NCI-H2196 (cell line): ENCODE measurements at regions not wholly inside any gene's neighbourhood (a gene's known extent, or its start where the extent isn't known, plus 50 kb on each side); places are given as distances from the start of the nearest gene placed in this dataset.
"Not testable (repeated sequence)": the region's sequence is repeated elsewhere in the genome, so short reads cannot be mapped to it uniquely, and the experiment has no call there.

ENCODE experiments used
- DNase-seq: peaks from one replicate; lab custom pipeline; 2025; ENCODE audit not compliant: unreplicated experiment; lab: John Stamatoyannopoulos, UW

DNA sequence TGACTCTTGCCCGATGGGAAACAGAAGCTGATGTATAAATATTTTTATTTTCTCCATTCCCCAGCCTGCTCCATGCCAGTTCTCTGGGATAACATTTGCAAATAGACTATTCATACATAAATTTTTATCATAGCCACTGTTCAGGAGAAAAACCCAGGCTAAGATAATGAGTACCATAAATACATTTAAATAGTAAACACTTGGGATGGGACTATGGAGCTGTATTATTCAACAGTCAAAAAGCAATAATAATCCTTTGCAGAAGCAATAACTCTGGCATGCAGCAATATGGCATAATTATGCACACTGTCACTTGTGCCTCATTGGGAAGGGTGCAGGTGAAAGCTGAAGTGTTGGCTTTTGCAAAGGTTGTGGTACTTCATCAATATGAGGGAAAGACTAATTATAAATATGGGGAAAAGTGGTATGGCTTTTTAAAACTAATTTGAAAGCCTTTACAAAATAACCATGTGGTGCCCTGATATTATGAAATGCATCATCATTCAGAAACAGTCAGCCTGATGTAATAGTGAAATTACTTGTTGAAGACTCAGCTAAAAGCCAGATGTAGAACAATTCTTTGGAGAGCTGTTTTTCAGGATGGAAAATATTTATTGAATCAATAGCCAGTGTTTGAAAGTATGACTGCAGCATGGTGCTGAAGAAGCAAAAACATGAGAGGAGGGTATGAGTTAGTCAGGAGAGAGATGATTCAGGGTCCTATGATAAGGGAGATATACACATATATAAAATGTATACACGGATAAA lies 2476.7 kb downstream of the PCDH9 start:
- no peak for DNase-seq

DNA sequence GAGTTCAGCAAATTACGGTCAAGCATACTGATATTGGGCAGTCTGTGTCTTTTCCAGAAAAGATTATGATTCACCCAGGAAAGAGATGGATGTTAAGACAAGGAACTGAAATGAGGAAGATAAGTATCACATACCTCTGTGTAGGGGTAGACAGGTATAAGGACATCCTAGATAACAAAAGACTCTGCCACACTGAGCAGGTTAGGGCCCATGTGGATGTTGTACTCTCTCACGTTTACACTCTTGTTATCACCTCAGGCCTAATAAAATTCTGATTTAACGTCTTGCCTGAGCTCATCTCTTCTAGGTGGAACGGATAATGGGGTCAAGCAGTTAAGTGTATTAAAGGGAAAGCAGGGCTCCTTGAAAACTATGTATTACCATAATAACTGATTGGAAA lies 2480.8 kb downstream of the PCDH9 start:
- DNase-seq = no peak

GRCh38 chr13:64746845-64747244 lies 2483.3 kb downstream of the PCDH9 start:
- DNase-seq = no peak

GRCh38 chr13:64740493-64740892 lies 2489.6 kb downstream of the PCDH9 start:
- DNase-seq = no peak

GRCh38 chr13:64725492-64725891 lies 2504.6 kb downstream of the PCDH9 start:
- DNase-seq = no peak

DNA sequence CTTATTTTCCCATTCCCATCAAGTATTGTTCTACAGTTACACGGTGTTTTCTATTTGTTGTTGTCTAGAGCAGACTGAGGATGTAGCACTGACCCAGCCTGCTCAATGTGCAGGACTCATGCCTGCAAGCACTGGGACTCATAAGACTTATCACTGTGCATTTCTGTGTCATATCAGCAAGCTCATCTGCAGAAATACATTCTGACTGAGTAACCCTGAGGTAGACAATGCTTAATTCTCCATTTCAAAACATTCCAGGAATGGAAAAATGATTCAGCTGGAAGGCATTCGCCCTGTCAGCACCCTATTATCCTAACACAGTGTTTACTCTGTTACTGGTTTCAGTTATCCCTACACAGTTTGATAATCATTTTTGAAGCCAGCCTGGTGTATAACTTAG lies 2506.4 kb downstream of the PCDH9 start:
- no peak for DNase-seq

DNA sequence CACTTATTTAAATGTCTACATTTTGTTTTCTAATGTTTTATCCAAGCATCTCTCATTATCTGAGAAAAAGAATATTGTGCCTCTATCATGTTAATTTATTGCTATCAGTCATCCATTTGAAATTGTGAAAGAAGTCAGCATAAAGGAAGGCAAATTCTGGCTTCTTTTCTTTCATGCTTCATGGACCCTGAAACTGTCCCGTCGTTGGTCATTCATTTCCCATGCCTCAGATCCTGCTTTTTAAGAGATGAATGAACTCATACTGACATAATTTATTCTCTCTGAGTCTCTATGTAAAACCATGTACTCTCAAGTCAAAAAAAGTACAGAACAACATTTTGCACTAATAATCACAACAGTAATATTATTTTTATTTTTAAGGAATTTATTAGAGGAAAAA lies 2512.0 kb downstream of the PCDH9 start:
- DNase-seq = no peak

GRCh38 chr13:64716936-64717335 lies 2513.2 kb downstream of the PCDH9 start:
- DNase-seq = no peak

DNA sequence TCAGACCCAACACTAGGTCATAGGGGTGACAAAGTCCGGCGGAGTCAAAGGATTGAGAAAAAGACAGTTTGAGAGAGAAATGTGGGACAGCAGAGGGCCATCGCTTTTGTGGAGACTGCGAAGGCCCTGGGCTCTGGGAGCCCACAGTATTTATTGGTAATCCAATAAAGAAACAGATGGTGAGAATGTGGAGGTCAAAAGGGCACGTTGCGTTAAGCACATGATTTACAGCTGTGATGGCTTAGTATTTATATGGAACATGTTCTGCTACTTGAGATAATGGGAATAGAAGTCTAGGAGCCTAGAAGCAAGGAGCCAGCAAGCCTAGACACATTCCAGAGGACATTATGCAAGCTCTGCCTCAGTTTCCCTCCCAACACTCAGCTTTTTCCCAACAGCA lies 2521.1 kb downstream of the PCDH9 start:
- no peak for DNase-seq

- DNase-seq = no peak
Measured at GRCh38 chr13:64704121-64704649, 2526.0 kb downstream of the PCDH9 start.

DNA sequence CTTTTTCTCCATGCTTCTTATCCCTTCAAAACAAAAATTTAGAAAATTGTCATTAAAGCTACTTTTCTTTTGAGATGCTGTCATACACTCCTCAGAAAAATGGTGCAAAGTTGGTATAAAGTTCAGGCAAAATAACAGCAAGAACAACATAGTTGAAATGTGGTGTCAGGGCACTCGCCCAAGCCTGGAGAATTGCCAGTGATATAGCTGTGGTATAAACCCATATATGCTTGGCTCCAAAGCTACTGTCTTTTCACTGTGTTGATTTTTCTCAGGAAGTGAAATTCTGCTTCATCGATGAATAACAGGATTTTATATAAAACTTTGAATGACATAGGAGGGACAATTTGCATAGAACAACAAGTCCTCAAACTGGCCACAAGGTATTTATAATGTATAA lies 2532.9 kb downstream of the PCDH9 start:
- no peak for DNase-seq

- no peak for DNase-seq
Measured at GRCh38 chr13:64688893-64689677, 2541.1 kb downstream of the PCDH9 start.

- not testable (repeated sequence) for DNase-seq
Measured at GRCh38 chr13:64686536-64686935, 2543.6 kb downstream of the PCDH9 start.

- DNase-seq = no peak
Measured at GRCh38 chr13:64684685-64685431, 2545.3 kb downstream of the PCDH9 start.

DNA sequence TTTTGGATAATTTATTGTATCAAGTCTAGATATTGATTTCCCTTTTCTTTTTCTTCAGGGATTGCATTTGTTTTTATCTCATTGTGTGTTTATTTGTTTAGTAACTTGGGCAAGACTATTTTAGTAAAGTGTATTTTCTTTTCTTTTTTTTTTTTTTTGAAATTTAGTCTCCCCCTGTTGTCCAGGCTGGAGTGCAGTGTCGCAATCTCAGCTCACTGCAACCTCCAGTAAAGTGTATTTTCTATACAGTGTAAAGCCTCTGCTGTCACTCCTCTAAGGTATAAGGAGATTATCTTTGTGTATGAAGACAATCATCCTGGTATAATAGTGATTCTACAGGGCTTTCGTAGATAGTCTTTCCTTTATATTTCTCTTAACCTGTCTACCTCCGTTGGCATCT lies 2546.0 kb downstream of the PCDH9 start:
- no peak for DNase-seq

DNA sequence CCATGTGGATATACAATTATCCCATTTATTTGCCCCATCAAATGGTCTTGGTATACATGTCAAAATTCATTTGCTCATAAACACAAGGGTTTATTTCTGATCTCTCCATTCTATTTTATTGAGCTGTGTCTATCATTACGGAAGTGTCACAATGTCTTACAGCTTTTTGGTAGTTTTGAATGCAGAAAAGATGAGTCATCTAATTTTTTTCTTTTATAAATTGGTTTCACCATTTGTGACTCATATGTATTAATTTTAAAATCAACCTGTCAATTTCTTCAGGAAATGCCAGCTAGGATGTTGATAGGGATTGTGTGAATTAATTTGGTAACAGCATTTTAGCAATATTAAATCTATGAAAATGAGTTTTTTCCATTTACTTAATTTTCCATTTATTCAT lies 2549.4 kb downstream of the PCDH9 start:
- DNase-seq = no peak

DNA sequence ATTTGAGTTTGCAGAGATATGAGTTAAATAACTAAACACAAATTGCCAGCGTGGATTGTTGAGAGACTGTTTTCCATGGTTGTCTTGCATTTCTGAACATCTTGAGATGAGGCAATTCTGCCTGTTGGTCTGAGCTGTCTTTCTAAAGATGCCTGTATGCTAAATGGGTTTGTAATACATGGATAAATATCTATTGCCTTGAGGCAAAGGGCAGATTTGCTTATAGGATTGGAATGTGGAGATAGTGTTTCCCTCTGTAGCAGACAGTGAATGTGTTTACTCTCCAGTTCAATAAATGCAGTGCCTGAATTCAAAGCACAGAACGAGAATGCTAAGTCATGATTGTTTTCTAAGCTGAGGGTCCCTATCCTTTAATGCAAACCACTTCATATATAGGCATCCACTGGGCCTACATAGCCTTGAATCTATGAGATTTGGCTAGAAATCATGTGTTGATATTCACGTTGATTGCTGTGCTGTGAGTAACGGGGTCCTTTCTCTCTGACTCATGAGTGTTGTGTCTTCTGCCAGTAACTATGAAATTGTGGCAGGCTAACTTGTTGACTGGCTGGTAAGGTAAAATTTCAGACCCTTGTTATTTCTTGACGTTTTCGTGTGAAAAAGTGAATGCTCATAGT lies 2554.8 kb downstream of the PCDH9 start:
- DNase-seq = no peak

GRCh38 chr13:64674126-64674525 lies 2556.0 kb downstream of the PCDH9 start:
- DNase-seq = no peak

- no peak for DNase-seq
Measured at GRCh38 chr13:64672751-64673150, 2557.4 kb downstream of the PCDH9 start.

GRCh38 chr13:64662887-64663593 lies 2567.1 kb downstream of the PCDH9 start:
- DNase-seq = no peak
